Astrocyte of the spinal cord (primary cell): ENCODE measurements at regions not wholly inside any gene's neighbourhood (a gene's known extent, or its start where the extent isn't known, plus 50 kb on each side); places are given as distances from the start of the nearest gene placed in this dataset.

Experiments
- DNase-seq: peaks from one replicate; pipeline ENCODE4 v3.0.0; 2011; ENCODE audit warnings: low read depth, low spot score
- H3K4me3 ChIP-seq: 2 replicates; pipeline ENCODE4 v1.5.1; 2011; ENCODE audit warnings: low read depth, mild to moderate bottlenecking, low read length, moderate library complexity
- CTCF ChIP-seq: IDR thresholded peaks from 2 replicates; pipeline ENCODE4 v1.5.1; 2012; ENCODE audit warnings: low read depth, mild to moderate bottlenecking, low read length, inconsistent platforms
- in situ Hi-C: cut with HindIII; loops from 2 replicates; pipeline ENCODE4 v1.10.0; 2017; ENCODE audit warnings: low sequenced_read_pairs

DNA sequence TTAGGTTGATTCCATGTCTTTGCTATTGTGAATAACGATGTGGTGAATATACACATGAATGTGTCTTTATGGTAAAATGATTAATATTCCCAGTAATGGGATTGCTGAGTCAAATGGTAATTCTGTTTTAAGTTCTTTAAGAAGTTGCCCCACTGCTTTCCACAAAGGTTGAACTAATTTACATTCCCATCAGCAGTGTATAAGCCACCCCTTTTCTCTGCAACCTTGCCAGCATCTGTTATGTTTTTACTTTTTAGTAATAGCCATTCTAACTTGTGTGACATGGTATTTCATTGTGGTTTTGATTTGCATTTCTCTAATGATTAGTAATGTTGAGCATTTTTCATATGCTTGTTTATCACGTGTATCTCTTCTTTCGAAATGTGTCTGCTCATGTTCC is 503.3 kb downstream of the PCDH18 start:
- no peak for DNase-seq
- in situ Hi-C loops: no loop called here
- TF ChIP-seq CTCF: no peak
- no peak overlapping the region for H3K4me3 ChIP-seq

DNA sequence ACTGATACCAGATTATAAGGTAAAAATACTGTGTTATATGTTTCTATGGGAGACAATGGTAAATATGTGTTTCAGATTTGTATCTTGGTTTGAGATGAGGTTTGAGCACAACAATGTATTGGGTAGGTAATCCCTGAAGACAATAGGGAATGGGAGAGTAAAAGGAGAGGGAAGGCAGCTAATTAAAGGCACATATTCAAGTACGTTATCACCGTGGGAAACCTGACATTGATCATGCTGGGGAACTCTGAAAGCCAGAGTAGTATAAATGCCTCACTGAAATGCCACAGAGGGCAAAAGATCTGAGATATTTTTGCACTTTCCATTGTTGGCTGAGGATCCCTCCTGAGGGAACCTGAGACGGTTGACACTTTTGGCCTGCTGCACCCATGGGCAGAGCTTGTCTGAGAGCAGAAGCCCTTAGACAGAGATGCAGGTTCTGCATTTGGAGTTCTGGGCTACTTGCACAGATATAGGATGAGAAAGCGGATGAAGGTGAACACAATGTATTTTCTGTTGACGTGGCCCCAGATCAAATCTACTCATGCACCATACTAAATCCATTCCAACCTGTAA is 506.7 kb downstream of the PCDH18 start:
- no peak for TF ChIP-seq CTCF
- H3K4me3 ChIP-seq: no peak overlapping the region
- no peak for DNase-seq
- in situ Hi-C loops: no loop called here

DNA sequence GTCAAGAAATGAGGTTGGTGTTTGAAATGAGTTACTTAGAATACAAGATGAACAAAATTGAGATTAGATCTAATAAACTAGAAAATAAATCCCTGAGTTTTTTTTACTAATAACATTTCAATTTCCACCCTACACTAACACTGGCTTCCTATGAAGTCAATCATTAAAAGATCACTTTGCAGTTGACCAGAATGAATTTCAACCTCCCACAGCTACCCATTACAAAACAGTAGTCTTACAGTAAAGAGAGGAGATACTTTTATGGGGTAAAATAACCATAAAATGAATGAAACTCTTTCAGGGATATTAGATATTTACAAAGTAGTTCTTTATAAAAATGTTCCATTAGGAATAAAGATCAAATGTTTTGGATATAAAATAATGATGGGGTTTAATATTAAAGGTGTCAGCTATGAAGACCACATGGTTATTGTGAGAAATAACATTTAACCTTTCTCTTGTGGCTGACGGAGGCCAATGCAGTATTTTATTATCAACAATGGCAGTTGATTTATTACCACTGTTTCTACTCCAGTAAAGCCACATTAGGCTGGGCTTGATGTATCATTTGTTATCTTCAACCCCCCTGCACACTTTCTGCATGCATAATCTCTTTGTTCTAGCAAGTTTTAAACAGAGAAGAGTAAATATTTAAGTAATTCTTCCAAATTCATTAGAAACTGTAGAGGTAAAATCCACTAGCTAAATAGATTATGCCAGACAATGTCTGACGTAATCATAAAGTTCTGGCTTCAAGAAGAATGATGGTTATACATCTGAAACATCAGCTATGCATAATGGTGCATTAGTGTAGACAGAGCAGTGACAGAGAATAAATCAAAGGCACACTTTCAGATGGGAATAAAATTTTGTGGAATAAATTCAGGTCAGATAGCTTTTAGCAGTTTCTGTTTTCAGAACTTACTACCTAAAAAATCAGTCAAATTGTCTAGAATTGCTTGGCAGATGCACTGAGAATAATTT is 516.6 kb downstream of the PCDH18 start:
- TF ChIP-seq CTCF: no peak
- in situ Hi-C loops: no loop called here
- no peak for DNase-seq
- H3K4me3 ChIP-seq: no peak overlapping the region

GRCh38 chr4:137000432-137000831 is 531.9 kb downstream of the PCDH18 start:
- TF ChIP-seq CTCF: no peak
- DNase-seq: no peak
- in situ Hi-C loops: no loop called here

DNA sequence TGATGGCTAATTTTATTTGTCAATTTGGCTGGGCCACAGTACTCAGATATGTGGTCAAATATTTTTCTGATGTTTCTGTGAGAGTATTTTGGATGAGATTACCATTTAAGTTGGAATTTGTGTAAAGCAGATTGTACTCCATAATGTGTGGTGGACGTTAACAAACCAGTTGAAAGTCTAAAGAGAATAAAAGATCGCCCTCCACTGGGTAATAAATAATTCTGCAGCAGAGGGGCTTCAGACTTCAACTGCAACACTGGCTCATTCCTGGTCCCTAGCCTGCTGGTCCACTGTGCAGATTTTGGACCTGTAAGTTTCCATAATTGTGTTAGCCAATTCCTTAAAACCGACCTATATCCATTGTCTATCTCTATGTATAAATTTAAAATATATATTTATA is 540.3 kb downstream of the PCDH18 start:
- H3K4me3 ChIP-seq: no peak overlapping the region
- in situ Hi-C loops: no loop called here
- DNase-seq: no peak
- no peak for TF ChIP-seq CTCF

More at GRCh38 chr4:137000432-137000831, 531.9 kb downstream of the PCDH18 start:
- H3K4me3 ChIP-seq: no peak overlapping the region

DNA sequence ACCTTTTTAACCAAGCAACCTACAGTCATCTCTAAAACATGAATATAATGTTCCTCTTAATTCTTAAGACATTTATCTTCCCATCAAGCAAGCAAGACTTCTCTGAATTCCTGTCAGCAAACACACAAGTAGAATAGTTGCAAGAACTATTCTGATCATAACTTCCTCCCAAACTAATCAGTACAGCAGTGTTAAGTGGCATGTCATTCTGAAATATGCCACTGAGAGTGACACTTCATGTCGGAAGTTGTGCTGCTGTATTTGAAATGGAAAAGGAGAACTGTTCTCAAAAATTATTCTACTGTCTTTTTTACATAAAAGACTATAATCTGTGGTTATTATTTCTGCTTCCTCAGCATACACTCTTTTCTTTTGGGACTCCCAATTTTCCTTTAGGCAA is 546.6 kb downstream of the PCDH18 start:
- in situ Hi-C loops: no loop called here
- no peak for TF ChIP-seq CTCF
- DNase-seq: no peak
- H3K4me3 ChIP-seq: no peak overlapping the region
